Ecto neural progenitor cell (in vitro differentiated cells): ENCODE measurements at regions not wholly inside any gene's neighbourhood (a gene's known extent, or its start where the extent isn't known, plus 50 kb on each side); places are given as distances from the start of the nearest gene placed in this dataset.
"Not testable (repeated sequence)": the region's sequence is repeated elsewhere in the genome, so short reads cannot be mapped to it uniquely, and the experiment has no call there.

Experiments
- DNase-seq: peaks from one replicate; pipeline ENCODE4 v3.0.0-alpha.2; 2018; ENCODE audit warnings: low spot score

- no peak for DNase-seq
Observed at GRCh38 chr5:56763711-56764466, 51.5 kb upstream of the MAP3K1 start.

GRCh38 chr5:56763182-56763581 lies 52.2 kb upstream of the MAP3K1 start:
- no peak for DNase-seq

- DNase-seq: no peak
Observed at GRCh38 chr5:56761151-56761885, 54.0 kb upstream of the MAP3K1 start.

- DNase-seq: no peak
Observed at GRCh38 chr5:56760723-56761122, 54.6 kb upstream of the MAP3K1 start.

- DNase-seq: no peak
Observed at GRCh38 chr5:56759521-56760216, 55.7 kb upstream of the MAP3K1 start.

- no peak for DNase-seq
Observed at GRCh38 chr5:56757077-56757476, 58.3 kb upstream of the MAP3K1 start.

GRCh38 chr5:56755036-56755555 lies 60.3 kb upstream of the MAP3K1 start:
- DNase-seq: no peak

- not testable (repeated sequence) for DNase-seq
Observed at GRCh38 chr5:56753588-56753987, 61.8 kb upstream of the MAP3K1 start.

- no peak for DNase-seq
Observed at GRCh38 chr5:56751572-56752313, 63.6 kb upstream of the MAP3K1 start.

GRCh38 chr5:56749842-56750241 lies 65.5 kb upstream of the MAP3K1 start:
- no peak for DNase-seq

- no peak for DNase-seq
Observed at GRCh38 chr5:56746553-56747339, 68.6 kb upstream of the MAP3K1 start.

GRCh38 chr5:56745864-56746263 lies 69.5 kb upstream of the MAP3K1 start:
- no peak for DNase-seq

- no peak for DNase-seq
Observed at GRCh38 chr5:56740868-56741267, 74.5 kb upstream of the MAP3K1 start.

GRCh38 chr5:56739990-56740389 lies 75.4 kb upstream of the MAP3K1 start:
- no peak for DNase-seq

GRCh38 chr5:56737951-56738606 lies 77.3 kb upstream of the MAP3K1 start:
- no peak for DNase-seq

GRCh38 chr5:56737002-56737621 lies 78.2 kb upstream of the MAP3K1 start:
- no peak for DNase-seq

- DNase-seq: no peak
Observed at GRCh38 chr5:56735849-56736641, 79.3 kb upstream of the MAP3K1 start.

GRCh38 chr5:56734091-56734694 lies 81.2 kb upstream of the MAP3K1 start:
- no peak for DNase-seq

GRCh38 chr5:56733580-56733979 lies 81.8 kb upstream of the MAP3K1 start:
- DNase-seq: no peak
